ENCODE measurements at regions not wholly inside any gene's neighbourhood (a gene's known extent, or its start where the extent isn't known, plus 50 kb on each side); places are given as distances from the start of the nearest gene placed in this dataset.

DNA sequence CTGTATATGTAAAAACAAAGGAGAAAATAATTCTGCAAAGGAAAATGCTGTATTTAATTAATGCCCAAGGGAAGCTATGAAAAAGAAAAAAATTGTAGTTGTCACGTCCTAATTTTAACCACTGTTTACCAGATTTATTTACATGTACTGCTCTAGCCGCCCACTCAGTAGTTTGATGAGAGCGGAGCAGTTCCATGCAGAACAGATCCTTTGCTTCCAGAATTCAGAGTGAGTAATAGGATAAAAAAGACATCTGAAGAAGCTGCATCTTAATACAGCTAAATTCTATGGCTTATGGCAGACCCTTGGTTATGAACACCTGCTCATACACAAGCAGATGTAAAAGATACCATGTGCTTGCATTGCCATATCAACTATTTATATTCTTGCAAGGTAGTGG lies 287.0 kb downstream of the GASK1B start:
- Histone ChIP-seq H3K36me3 (replicated peaks) (no peaks in the 10 kb centered on the region), H3K27me3 (replicated peaks) (no peaks in the 10 kb centered on the region), H3K27ac (no peak overlapping the region), H3K4me3 (ENCODE audit: low read depth, low read length) (no peak overlapping the region)
- DNase-seq: no peak
- no peak for TF ChIP-seq CTCF (IDR thresholded peaks at IDR 0.05; ENCODE audit: low read depth, low read length, missing control alignments)
- in situ Hi-C loops (cut with HindIII; ENCODE audit: low pct_ligation_motif_present, low sequenced_read_pairs): no loop called here

DNA sequence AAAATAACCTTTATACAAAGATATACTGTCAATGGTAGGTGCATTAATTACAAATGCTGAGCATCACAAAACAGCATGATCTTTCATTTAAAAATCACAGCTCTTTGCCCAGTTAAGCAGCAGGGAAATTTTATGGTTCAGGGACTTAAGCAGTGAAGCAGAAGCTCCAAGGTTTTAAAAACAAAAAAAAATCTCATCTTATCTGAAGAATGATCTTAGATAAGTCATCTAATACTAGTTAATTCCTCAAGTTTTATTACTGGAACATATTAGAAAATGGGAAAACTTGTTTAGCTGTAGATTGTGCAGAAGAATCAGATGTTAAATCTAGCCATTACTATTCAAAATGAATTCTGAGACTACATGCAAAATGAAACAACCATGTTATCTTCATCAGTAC lies 289.9 kb downstream of the GASK1B start:
- no peak for DNase-seq
- H3K27ac ChIP-seq: no peak overlapping the region
- no peak for TF ChIP-seq CTCF (IDR thresholded peaks at IDR 0.05; ENCODE audit: low read depth, low read length, missing control alignments)
- in situ Hi-C loops (cut with HindIII; ENCODE audit: low pct_ligation_motif_present, low sequenced_read_pairs): no loop called here
- H3K4me3 ChIP-seq (ENCODE audit: low read depth, low read length): no peak overlapping the region
- H3K36me3 ChIP-seq (replicated peaks): no peaks in the 10 kb centered on the region
- no peaks in the 10 kb centered on the region for H3K27me3 ChIP-seq (replicated peaks)

DNA sequence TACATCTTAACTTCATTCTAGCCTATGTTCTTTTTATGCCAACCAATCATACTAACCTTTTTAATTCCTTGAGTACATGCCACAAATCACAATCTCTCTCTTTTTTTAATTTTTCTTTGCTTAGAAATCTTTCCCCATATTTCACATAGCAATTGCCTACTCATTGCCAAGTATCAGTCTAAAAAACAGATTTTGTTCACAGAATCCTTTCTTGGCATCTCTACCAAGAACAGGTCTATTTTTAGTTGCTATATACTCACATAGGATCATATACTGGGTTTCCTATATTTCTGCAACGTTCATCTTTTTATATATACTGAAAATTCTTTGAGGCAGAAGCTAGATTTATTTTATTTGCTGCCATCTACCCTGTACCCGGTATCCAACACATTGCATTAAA lies 292.1 kb downstream of the GASK1B start:
- Histone ChIP-seq H3K36me3 (replicated peaks) (no peaks in the 10 kb centered on the region), H3K27ac (no peak overlapping the region), H3K4me3 (ENCODE audit: low read depth, low read length) (no peak overlapping the region), H3K27me3 (replicated peaks) (no peaks in the 10 kb centered on the region)
- DNase-seq: no peak
- TF ChIP-seq CTCF (IDR thresholded peaks at IDR 0.05; ENCODE audit: low read depth, low read length, missing control alignments): no peak
- in situ Hi-C loops (cut with HindIII; ENCODE audit: low pct_ligation_motif_present, low sequenced_read_pairs): no loop called here

GRCh38 chr4:157854819-157855218 lies 318.0 kb downstream of the GASK1B start:
- no peaks in the 10 kb centered on the region for H3K27me3 ChIP-seq (replicated peaks)
- no peak overlapping the region for H3K4me3 ChIP-seq (ENCODE audit: low read depth, low read length)
- H3K36me3 ChIP-seq (replicated peaks): no peaks in the 10 kb centered on the region
- in situ Hi-C loops (cut with HindIII; ENCODE audit: low pct_ligation_motif_present, low sequenced_read_pairs): no loop called here
- DNase-seq: no peak
- no peak for TF ChIP-seq CTCF (IDR thresholded peaks at IDR 0.05; ENCODE audit: low read depth, low read length, missing control alignments)
- H3K27ac ChIP-seq: no peak overlapping the region

GRCh38 chr4:157840648-157841047 lies 332.2 kb downstream of the GASK1B start:
- no peak overlapping the region for H3K27ac ChIP-seq
- H3K36me3 ChIP-seq (replicated peaks): no peaks in the 10 kb centered on the region
- TF ChIP-seq CTCF (IDR thresholded peaks at IDR 0.05; ENCODE audit: low read depth, low read length, missing control alignments): no peak
- DNase-seq: no peak
- in situ Hi-C loops (cut with HindIII; ENCODE audit: low pct_ligation_motif_present, low sequenced_read_pairs): no loop called here
- H3K27me3 ChIP-seq (replicated peaks): no peaks in the 10 kb centered on the region
- no peak overlapping the region for H3K4me3 ChIP-seq (ENCODE audit: low read depth, low read length)

- H3K27me3 ChIP-seq (replicated peaks): no peaks in the 10 kb centered on the region
- no peak overlapping the region for H3K4me3 ChIP-seq (ENCODE audit: low read depth, low read length)
- TF ChIP-seq CTCF (IDR thresholded peaks at IDR 0.05; ENCODE audit: low read depth, low read length, missing control alignments): no peak
- H3K36me3 ChIP-seq (replicated peaks): no peaks in the 10 kb centered on the region
- H3K27ac ChIP-seq: no peak overlapping the region
- in situ Hi-C loops (cut with HindIII; ENCODE audit: low pct_ligation_motif_present, low sequenced_read_pairs): no loop called here
- no peak for DNase-seq
These were observed 332.8 kb downstream of the GASK1B start for GRCh38 chr4:157840034-157840433.
